H1 (cell line): ENCODE measurements at regions not wholly inside any gene's neighbourhood (a gene's known extent, or its start where the extent isn't known, plus 50 kb on each side); places are given as distances from the start of the nearest gene placed in this dataset.
A peak's percentile ranks its signal among the peaks of the same experiment; 100 is the strongest.

Experiments
- CTCF ChIA-PET: fragments of 300-600 bp; sonication (Branson Sonifier 250); formaldehyde crosslinking; loops from one replicate; lab custom pipeline; 2021; ENCODE audit not compliant: partially characterized antibody; lab: Charles Lee
- POLR2A ChIA-PET: fragments of 300-600 bp; sonication (Branson Sonifier 250); formaldehyde crosslinking; loops from one replicate; lab custom pipeline; 2021; ENCODE audit warnings: inconsistent platforms; ENCODE audit not compliant: partially characterized antibody; lab: Charles Lee
- DNase-seq, 2 experiments: peaks; one replicate each; pipeline versions ENCODE4 v3.0.0 to v3.0.0-alpha.2; 2010 to 2022; ENCODE audit warnings: low spot score in 2 of 2, low read depth in 1 of 2, mixed read lengths in 1 of 2
- FAIRE-seq: peaks from 2 replicates; lab custom pipeline; 2011; peaks lifted over from hg19 to GRCh38; lab: Jason Lieb, UNC
- H2AFZ ChIP-seq: 2 replicates; pipeline ENCODE4 v1.8.1; 2012; ENCODE audit warnings: low read length, inconsistent platforms
- H2AK5ac ChIP-seq: 2 replicates; pipeline ENCODE4 v1.6.1; 2013; ENCODE audit warnings: low read depth, low read length
- H2BK120ac ChIP-seq: replicated peaks from 2 replicates; pipeline ENCODE3; 2013; ENCODE audit warnings: low read depth, low read length, inconsistent platforms
- H2BK12ac ChIP-seq: 2 replicates; pipeline ENCODE4 v1.6.1; 2013; ENCODE audit warnings: low read depth, low read length
- H2BK15ac ChIP-seq: 2 replicates; pipeline ENCODE4 v1.6.1; 2013; ENCODE audit warnings: low read length
- H2BK20ac ChIP-seq: 2 replicates; pipeline ENCODE4 v1.6.1; 2013; ENCODE audit warnings: low read length
- H2BK5ac ChIP-seq: 2 replicates; pipeline ENCODE4 v1.6.1; 2013; ENCODE audit warnings: low read depth, low read length
- H3K14ac ChIP-seq: 2 replicates; pipeline ENCODE4 v1.6.1; 2013; ENCODE audit warnings: inconsistent platforms; ENCODE audit not compliant: insufficient read length
- H3K18ac ChIP-seq: 2 replicates; pipeline ENCODE4 v1.6.1; 2013; ENCODE audit warnings: low read length; ENCODE audit errors: extremely low read depth
- H3K23ac ChIP-seq: 2 replicates; pipeline ENCODE4 v1.6.1; 2013; ENCODE audit warnings: inconsistent platforms; ENCODE audit not compliant: insufficient read length
- H3K23me2 ChIP-seq: 2 replicates; pipeline ENCODE4 v1.6.1; 2013; ENCODE audit warnings: low read depth, low read length
- H3K27ac ChIP-seq: 2 replicates; pipeline ENCODE4 v1.6.1; 2011; ENCODE audit warnings: low read depth, low read length, inconsistent platforms
- H3K27me3 ChIP-seq, 4 experiments: replicated peaks in 1 of 4; 1 replicate in 1 of 4; 2 replicates in 3 of 4; pipeline versions ENCODE4 v1.6.1 to v1.8.1; 2011 to 2013; ENCODE audit warnings: low read length in 3 of 4, mild to moderate bottlenecking in 3 of 4, inconsistent platforms in 2 of 4, mixed read lengths in 2 of 4, moderate library complexity in 1 of 4; ENCODE audit not compliant: control insufficient read depth in 3 of 4, insufficient read depth in 3 of 4; ENCODE audit errors: extremely low read depth in 1 of 4
- H3K36me3 ChIP-seq, 4 experiments: 2 replicates each; pipeline versions ENCODE4 v1.6.1 to v1.8.1; 2011 to 2013; ENCODE audit warnings: mild to moderate bottlenecking in 4 of 4, low read length in 3 of 4, moderate library complexity in 2 of 4, control low read depth in 1 of 4, inconsistent platforms in 1 of 4; ENCODE audit not compliant: insufficient read depth in 4 of 4, control insufficient read depth in 2 of 4
- H3K4ac ChIP-seq: replicated peaks from 2 replicates; pipeline ENCODE3; 2013; ENCODE audit warnings: low read length, low read depth, mixed read lengths, inconsistent platforms; ENCODE audit not compliant: insufficient read length
- H3K4me1 ChIP-seq, 4 experiments: replicated peaks in 1 of 4; 1 replicate in 1 of 4; 2 replicates in 3 of 4; pipeline versions ENCODE4 v1.6.1 to v1.8.1; 2011 to 2013; ENCODE audit warnings: low read length in 3 of 4, inconsistent platforms in 2 of 4, mixed read lengths in 1 of 4; ENCODE audit not compliant: insufficient read depth in 4 of 4, control insufficient read depth in 3 of 4
- H3K4me2 ChIP-seq, 2 experiments: 2 replicates each; pipeline versions ENCODE4 v1.6.1 to v1.8.1; 2011 to 2013; ENCODE audit warnings: low read depth in 2 of 2, low read length in 2 of 2, control low read depth in 1 of 2, inconsistent platforms in 1 of 2, mild to moderate bottlenecking in 1 of 2; ENCODE audit not compliant: insufficient read depth in 1 of 2
- H3K4me3 ChIP-seq, 4 experiments: fragments of 200-600, 300-600 bp in 1 of 4; sonication (generic), shearing (Covaris generic), sonication (Bioruptor Twin) in 1 of 4; 2 replicates each; pipeline versions ENCODE4 v1.5.1 to v1.8.1; 2011 to 2016; ENCODE audit warnings: low read length in 4 of 4, low read depth in 3 of 4, control low read depth in 2 of 4, inconsistent platforms in 2 of 4, mild to moderate bottlenecking in 2 of 4, mixed read lengths in 1 of 4, moderate library complexity in 1 of 4; ENCODE audit not compliant: insufficient read depth in 2 of 4; ENCODE audit errors: extremely low read depth in 1 of 4
- H3K56ac ChIP-seq: replicated peaks from 2 replicates; pipeline ENCODE3; 2013; ENCODE audit warnings: low read depth, mild to moderate bottlenecking, mixed read lengths, low read length, inconsistent platforms; ENCODE audit not compliant: insufficient read length
- H3K79me1 ChIP-seq: 2 replicates; pipeline ENCODE4 v1.6.1; 2013; ENCODE audit warnings: low read depth, low read length, control low read depth
- H3K79me2 ChIP-seq, 2 experiments: 2 replicates each; pipeline versions ENCODE4 v1.6.1 to v1.8.1; 2012 to 2013; ENCODE audit warnings: low read length in 2 of 2, mild to moderate bottlenecking in 2 of 2, inconsistent platforms in 1 of 2; ENCODE audit not compliant: insufficient read depth in 2 of 2, control insufficient read depth in 1 of 2
- H3K9ac ChIP-seq, 4 experiments: replicated peaks in 1 of 4; 1 replicate in 1 of 4; 2 replicates in 3 of 4; pipeline versions ENCODE4 v1.6.1 to v1.8.1; 2011 to 2013; ENCODE audit warnings: low read depth in 3 of 4, low read length in 3 of 4, control low read depth in 2 of 4, mild to moderate bottlenecking in 2 of 4, moderate library complexity in 2 of 4, inconsistent platforms in 1 of 4; ENCODE audit errors: extremely low read depth in 1 of 4
- H3K9me3 ChIP-seq, 2 experiments: 2 replicates each; pipeline versions ENCODE4 v1.6.1 to v1.8.1; 2012 to 2013; ENCODE audit warnings: mild to moderate bottlenecking in 2 of 2, moderate library complexity in 2 of 2, control low read depth in 1 of 2, inconsistent platforms in 1 of 2, low read depth in 1 of 2, low read length in 1 of 2, mixed read lengths in 1 of 2; ENCODE audit not compliant: insufficient read depth in 2 of 2
- H4K20me1 ChIP-seq, 2 experiments: replicated peaks in 1 of 2; 2 replicates each; pipeline versions ENCODE3 to v1.8.1; 2011 to 2013; ENCODE audit warnings: inconsistent platforms in 2 of 2, low read length in 2 of 2, mild to moderate bottlenecking in 1 of 2; ENCODE audit not compliant: insufficient read depth in 2 of 2, control insufficient read depth in 1 of 2
- H4K5ac ChIP-seq: 2 replicates; pipeline ENCODE4 v1.6.1; 2013; ENCODE audit warnings: low read length, low read depth, mixed read lengths, inconsistent platforms; ENCODE audit not compliant: insufficient read length
- H4K8ac ChIP-seq: 2 replicates; pipeline ENCODE4 v1.8.0; 2013; ENCODE audit warnings: mild to moderate bottlenecking, moderate library complexity, low read length, inconsistent platforms; ENCODE audit not compliant: insufficient read depth; ENCODE audit errors: extremely low read depth
- H4K91ac ChIP-seq: replicated peaks from 2 replicates; pipeline ENCODE3; 2013; ENCODE audit warnings: low read length, mixed read lengths, inconsistent platforms; ENCODE audit not compliant: insufficient read length
- SUZ12 ChIP-seq: fragments of 200-600 bp; sonication (generic); IDR thresholded peaks from 2 replicates; pipeline ENCODE4 v1.6.1; 2012; ENCODE audit warnings: mild to moderate bottlenecking, inconsistent platforms, low read length, moderate library complexity, mixed read lengths
- WGBS, 2 experiments: shearing (Covaris generic) in 1 of 2; methylation state at CpG; one replicate each; pipeline versions ENCODE4 v1.1.6 to v1.1.7; 2013 to 2015; ENCODE audit warnings: low lambda C conversion rate in 2 of 2, mixed read lengths in 2 of 2, inconsistent platforms in 1 of 2, low coverage in 1 of 2, missing lambda C conversion rate in 1 of 2; ENCODE audit not compliant: insufficient replicate concordance in 2 of 2, insufficient coverage in 1 of 2, insufficient read length in 1 of 2; ENCODE audit errors: extremely low coverage in 1 of 2, missing lambda C conversion rate in 1 of 2; 5-methylcytosine and 5-hydroxymethylcytosine counted together

DNA sequence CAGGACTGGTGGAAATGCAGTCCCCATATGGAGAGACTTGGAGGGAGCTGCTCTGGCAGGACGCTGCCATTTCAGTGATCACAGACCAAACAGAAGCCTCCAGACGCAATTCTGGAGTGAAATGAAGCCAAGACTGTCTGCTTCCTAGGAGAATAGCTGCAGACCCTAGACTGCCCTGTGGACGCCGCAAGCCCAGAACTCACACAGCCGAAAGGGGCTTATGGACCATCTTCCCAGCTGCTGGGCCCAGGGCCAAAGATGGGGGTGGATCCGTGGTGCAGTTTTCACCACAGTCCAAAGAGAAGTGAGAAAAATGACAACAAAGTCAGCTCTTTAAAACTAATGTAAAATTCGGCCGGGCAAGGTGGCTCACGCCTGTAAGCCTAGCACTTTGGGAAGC is 165.7 kb downstream of the CBLN1 start:
- Histone ChIP-seq H3K4me1 (peaks cover 0 to 8% (median 1%) of the 10 kb centered on the region in 4 experiments; a peak in 3 of 7 replicates), H2BK15ac (no peak overlapping the region), H3K27ac (no peak overlapping the region), H3K79me2 (no peaks in the 10 kb centered on the region), H3K56ac (no peak overlapping the region), H2AK5ac (no peak overlapping the region), H3K4me2 (no peak overlapping the region), H2AFZ (no peak overlapping the region), H3K36me3 (no peaks in the 10 kb centered on the region), H4K91ac (no peak overlapping the region), H2BK120ac (no peak overlapping the region), H3K9ac (no peak overlapping the region), H3K9me3 (no peaks in the 10 kb centered on the region), H3K18ac (no peak overlapping the region), H4K20me1 (no peaks in the 10 kb centered on the region), H3K14ac (no peak overlapping the region), H2BK5ac (no peak overlapping the region), H3K79me1 (no peaks in the 10 kb centered on the region), H3K4me3 (no peak overlapping the region), H2BK20ac (no peak overlapping the region), H3K4ac (no peak overlapping the region), H4K8ac (no peak overlapping the region), H3K23me2 (peaks cover 3% of the 10 kb centered on the region; the same call in 1 of the 2 replicates), H4K5ac (no peak overlapping the region), H3K27me3 (0 out of 7 replicates have a peak, but pooled peaks cover 0 to 2% (median 0%) of the 10 kb centered on the region in 4 experiments), H3K23ac (no peak overlapping the region), H2BK12ac (peak overlapping the region; percentile 27; the same call in 1 of the 2 replicates)
- FAIRE-seq, result no peak
- ChIA-PET CTCF (interaction anchor here (1.1 to 3.0 kb wide), 6 partner anchors 8 to 234 kb away, joined by 3 to 9 read pairs (median 6); no protein-coding TSS in a partner anchor), POLR2A (no interaction called here)
- 93% methylated on average over 9 of the region's 9 CpGs; no CpG with 5 or more reads in 1 of the 2 experiments for WGBS, 2 experiments
- no peak for DNase-seq
- no peak for TF ChIP-seq SUZ12
